ENCODE measurements at regions not wholly inside any gene's neighbourhood (a gene's known extent, or its start where the extent isn't known, plus 50 kb on each side); places are given as distances from the start of the nearest gene placed in this dataset.

DNA sequence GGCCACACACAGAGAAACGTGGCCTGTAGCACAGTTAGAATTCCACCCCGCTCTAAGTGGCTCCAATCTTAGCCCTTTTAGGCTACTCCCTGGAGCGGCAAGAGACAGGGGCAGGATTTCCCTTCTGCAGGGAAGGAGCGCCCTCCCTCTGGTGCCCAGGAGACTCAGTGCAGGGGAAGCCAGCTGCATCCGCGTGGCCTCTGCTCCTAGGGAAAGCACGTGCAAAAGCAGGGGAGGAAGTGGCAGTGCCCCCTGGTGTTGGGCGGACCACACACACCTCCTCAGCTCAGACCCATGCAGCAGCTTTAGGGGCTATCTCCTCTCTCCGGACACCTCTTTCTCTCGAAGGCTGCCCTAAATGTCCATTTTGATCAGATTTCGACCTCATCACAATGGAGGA, 50.0 kb downstream of the SPRING1 start:
- DNase-seq (ENCODE audit: low spot score), result peak; percentile 81

DNA sequence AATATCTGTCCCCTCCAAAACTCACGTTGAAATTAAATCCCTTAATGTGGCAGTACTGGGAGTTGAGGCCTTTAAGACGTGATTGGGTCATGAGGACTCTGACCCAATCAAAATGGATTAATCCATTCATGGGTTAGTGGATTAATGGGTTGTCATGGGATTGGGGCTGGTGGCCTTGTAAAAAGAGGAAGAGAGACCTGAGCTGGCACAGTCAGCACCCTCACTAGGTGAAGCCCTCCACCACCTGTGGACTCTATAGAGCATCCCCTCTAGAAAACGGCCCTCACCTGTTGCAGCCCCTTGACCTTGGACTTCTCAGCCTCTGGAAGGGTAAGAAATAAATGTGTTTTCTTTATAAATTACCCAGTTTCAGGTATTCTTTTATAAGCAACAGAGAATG, 53.0 kb downstream of the SPRING1 start:
- peak; percentile 49 for DNase-seq (ENCODE audit: low spot score)

DNA sequence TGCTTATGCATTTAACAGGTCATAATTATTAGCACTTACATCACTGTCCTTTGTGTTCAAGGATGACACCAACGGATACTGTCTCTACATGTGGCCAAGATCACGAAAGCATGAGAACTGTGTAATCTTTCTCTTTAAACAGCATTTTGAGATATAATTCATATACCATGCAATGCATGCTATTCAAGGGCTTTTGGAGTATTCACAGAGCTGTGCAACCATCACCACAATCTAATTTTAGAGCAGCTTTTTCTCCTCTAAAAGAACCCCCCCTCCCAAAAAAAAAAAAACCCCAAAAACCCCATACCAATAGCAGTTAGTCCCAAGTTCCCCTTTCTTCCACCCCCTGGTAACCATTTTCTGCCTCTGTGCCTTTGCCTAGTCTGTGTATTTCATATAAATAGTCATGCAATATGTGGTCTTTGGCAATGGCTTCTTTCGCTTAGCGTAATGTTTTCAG, 60.6 kb downstream of the SPRING1 start:
- no peak for DNase-seq (ENCODE audit: low spot score)

GRCh38 chr12:116675339-116676107, 62.3 kb downstream of the SPRING1 start:
- DNase-seq (ENCODE audit: low spot score), result peak; percentile 86

GRCh38 chr12:116674643-116675183, 63.2 kb downstream of the SPRING1 start:
- peak; percentile 4 for DNase-seq (ENCODE audit: low spot score)

DNA sequence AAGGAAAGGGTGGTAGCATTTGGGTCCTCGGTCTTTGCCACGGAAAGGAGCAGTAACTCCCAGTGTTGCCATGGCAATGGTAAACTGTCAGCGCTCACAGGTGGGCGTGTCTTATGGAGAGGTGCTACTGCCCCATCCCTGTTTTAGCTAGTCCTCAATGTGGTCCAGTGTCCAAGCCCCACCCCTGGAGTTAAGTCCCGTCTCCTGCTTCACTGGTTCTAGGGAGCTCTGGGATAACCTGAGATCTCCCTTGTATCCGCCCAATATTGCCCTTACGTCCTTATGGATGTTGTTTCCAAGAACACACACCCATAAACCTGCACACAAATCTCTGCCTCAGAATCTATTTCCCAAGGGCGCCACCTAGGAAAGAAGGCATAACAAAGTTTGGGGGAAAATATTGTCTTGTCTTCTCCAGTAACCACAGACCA, 64.2 kb downstream of the SPRING1 start:
- peak; percentile 12 for DNase-seq (ENCODE audit: low spot score)

GRCh38 chr12:116672842-116673516, 64.9 kb downstream of the SPRING1 start:
- peak; percentile 8 for DNase-seq (ENCODE audit: low spot score)

- no peak for DNase-seq (ENCODE audit: low spot score)
Observed at GRCh38 chr12:116672010-116672409, 65.9 kb downstream of the SPRING1 start.

GRCh38 chr12:116670859-116671258, 67.0 kb downstream of the SPRING1 start:
- DNase-seq (ENCODE audit: low spot score), result no peak

DNA sequence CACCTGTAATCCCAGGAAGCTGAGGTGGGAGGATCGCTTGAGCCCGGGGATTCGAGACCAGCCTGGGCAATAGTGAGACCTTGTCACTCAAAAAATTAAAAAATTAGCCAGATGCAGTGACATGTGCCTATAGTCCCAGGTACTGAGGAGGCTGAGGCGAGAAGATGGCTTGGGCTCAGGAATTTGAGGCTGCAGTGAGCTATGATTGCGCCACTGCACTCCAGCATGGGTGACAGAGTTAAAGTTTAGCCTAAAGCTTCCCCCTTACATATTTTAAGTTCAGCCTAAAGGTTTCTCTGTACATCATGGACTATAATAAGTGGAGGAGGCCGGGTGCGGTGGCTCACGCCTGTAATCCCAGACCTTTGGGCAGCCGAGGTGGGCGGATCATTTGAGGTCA, 70.1 kb downstream of the SPRING1 start:
- peak; percentile 14 for DNase-seq (ENCODE audit: low spot score)

DNA sequence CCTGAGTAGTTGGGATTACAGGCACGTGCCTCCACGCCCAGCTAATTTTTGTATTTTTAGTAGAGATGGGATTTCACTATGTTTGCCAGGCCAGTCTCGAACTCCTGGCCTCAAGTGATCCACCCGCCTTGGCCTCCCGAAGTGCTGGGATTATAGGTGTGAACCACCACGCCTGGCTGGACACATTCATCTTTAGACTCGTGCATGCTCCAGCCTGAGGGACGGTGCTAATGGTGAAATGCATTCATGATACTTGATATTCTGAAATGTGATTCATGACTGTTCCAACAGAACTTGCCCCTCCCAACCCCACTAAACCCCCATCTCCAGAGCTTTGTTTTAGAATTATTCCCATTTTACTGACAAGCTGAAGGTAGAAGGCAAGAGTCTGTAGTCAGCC, 71.0 kb downstream of the SPRING1 start:
- peak; percentile 53 for DNase-seq (ENCODE audit: low spot score)

DNA sequence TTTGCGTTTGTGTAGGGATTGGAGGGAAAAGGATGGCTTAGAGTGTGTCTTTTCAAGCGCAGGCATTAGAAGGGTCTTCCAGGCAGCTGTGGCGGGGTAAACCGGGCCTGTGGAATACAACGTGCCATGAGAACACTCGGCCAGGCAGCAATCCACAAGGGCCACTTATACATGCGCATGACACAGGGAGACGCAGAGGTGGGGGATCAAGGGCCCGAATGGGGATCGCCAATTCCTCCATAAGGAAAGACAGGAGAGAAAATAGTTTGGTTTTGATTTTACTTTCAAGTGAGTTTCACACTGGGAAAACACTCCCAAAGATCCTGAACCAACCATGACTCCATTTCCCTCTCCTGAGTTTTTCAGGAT, 71.6 kb downstream of the SPRING1 start:
- peak; percentile 72 for DNase-seq (ENCODE audit: low spot score)

GRCh38 chr12:116665666-116666304, 72.1 kb downstream of the SPRING1 start:
- peak; percentile 28 for DNase-seq (ENCODE audit: low spot score)

DNA sequence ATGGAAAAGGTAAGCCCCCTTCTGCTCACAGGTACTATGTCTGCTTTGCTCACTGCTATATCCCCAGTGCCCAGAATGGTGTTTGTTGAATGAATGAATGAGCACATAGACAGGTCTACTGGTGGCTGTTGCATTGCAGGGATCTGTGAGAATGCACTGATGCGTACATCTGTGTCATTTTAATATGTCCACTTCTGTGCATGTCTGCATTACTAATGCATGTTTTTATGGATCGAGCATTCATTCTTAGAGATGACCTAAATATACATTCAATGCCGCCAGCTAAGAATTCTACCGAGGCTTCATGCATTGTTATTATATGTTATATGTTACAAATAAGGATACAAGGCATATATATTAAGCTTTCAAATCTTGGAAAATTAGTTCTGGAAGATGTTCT, 73.8 kb downstream of the SPRING1 start:
- DNase-seq (ENCODE audit: low spot score), result no peak

- peak; percentile 85 for DNase-seq (ENCODE audit: low spot score)
Observed at GRCh38 chr12:116662612-116663144, 75.2 kb downstream of the SPRING1 start.

GRCh38 chr12:116661341-116661740, 76.5 kb downstream of the SPRING1 start:
- no peak for DNase-seq (ENCODE audit: low spot score)

DNA sequence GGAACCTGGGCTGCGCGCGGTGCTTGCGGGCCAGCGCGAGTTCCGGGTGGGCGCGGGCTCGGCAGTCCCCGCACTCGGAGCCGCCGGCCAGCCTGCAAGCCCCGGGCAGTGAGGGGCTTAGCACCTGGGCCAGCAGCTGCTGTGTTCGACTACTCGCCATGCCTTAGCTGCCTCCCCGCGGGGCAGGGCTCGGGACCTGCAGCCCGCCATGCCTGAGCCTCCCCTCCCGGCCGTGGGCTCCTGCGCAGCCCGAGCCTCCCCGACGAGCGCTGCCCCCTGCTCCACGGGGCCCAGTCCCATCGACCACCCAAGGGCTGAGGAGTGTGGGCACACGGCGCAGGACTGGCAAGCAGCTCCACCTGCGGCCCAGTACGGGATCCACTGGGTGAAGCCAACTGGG, 77.1 kb downstream of the SPRING1 start:
- DNase-seq (ENCODE audit: low spot score), result peak; percentile 85

- DNase-seq (ENCODE audit: low spot score), result peak; percentile 57
Observed at GRCh38 chr12:116659771-116660481, 77.9 kb downstream of the SPRING1 start.

- no peak for DNase-seq (ENCODE audit: low spot score)
Observed at GRCh38 chr12:116657921-116658495, 79.9 kb downstream of the SPRING1 start.

DNA sequence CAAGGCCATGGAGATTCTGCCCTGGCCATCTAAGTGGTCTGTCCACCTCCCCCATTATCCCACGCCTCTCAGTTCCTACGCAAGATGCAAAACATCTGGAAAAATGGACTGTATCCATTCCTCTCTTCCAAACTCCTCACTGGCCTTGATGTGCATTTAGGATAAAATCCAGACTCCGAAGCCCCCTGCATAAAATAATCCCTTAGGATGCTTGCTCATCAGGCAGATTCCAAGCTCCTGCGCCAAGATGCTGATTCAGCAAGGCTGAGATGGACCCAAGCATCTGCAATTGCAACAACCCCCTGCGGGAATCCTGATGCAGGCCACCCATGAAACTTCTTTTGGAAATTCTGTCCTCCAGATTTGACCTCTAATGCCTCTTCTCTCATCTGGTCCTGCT, 81.6 kb downstream of the SPRING1 start:
- DNase-seq (ENCODE audit: low spot score), result peak; percentile 37
